ENCODE measurements at regions not wholly inside any gene's neighbourhood (a gene's known extent, or its start where the extent isn't known, plus 50 kb on each side); places are given as distances from the start of the nearest gene placed in this dataset.
"Not testable (repeated sequence)": the region's sequence is repeated elsewhere in the genome, so short reads cannot be mapped to it uniquely, and the experiment has no call there.

GRCh38 chr2:16025876-16026640 lies 85.7 kb downstream of the MYCN start:
- DNase-seq (ENCODE audit: low read depth), result no peak

- no peak for DNase-seq (ENCODE audit: low read depth)
Measured at GRCh38 chr2:16025211-16025875, 85.0 kb downstream of the MYCN start.

- not testable (repeated sequence) for DNase-seq (ENCODE audit: low read depth)
Measured at GRCh38 chr2:16024628-16025027, 84.3 kb downstream of the MYCN start.

- DNase-seq (ENCODE audit: low read depth), result no peak
Measured at GRCh38 chr2:16023506-16024360, 83.4 kb downstream of the MYCN start.

- no peak for DNase-seq (ENCODE audit: low read depth)
Measured at GRCh38 chr2:16022548-16023240, 82.3 kb downstream of the MYCN start.

- DNase-seq (ENCODE audit: low read depth), result no peak
Measured at GRCh38 chr2:16021611-16022363, 81.4 kb downstream of the MYCN start.

- DNase-seq (ENCODE audit: low read depth), result no peak
Measured at GRCh38 chr2:16020389-16021008, 80.1 kb downstream of the MYCN start.

- DNase-seq (ENCODE audit: low read depth), result no peak
Measured at GRCh38 chr2:16019617-16020351, 79.4 kb downstream of the MYCN start.

- no peak for DNase-seq (ENCODE audit: low read depth)
Measured at GRCh38 chr2:16019060-16019480, 78.7 kb downstream of the MYCN start.

GRCh38 chr2:16018277-16019059 lies 78.1 kb downstream of the MYCN start:
- DNase-seq (ENCODE audit: low read depth), result no peak

GRCh38 chr2:16016282-16016681 lies 75.9 kb downstream of the MYCN start:
- no peak for DNase-seq (ENCODE audit: low read depth)

- no peak for DNase-seq (ENCODE audit: low read depth)
Measured at GRCh38 chr2:16015903-16016265, 75.5 kb downstream of the MYCN start.

- DNase-seq (ENCODE audit: low read depth), result no peak
Measured at GRCh38 chr2:16015210-16015902, 75.0 kb downstream of the MYCN start.

GRCh38 chr2:16014802-16015201 lies 74.5 kb downstream of the MYCN start:
- no peak for DNase-seq (ENCODE audit: low read depth)

- DNase-seq (ENCODE audit: low read depth), result no peak
Measured at GRCh38 chr2:16014041-16014787, 73.9 kb downstream of the MYCN start.

GRCh38 chr2:16013359-16013911 lies 73.1 kb downstream of the MYCN start:
- no peak for DNase-seq (ENCODE audit: low read depth)
